CD4-positive, alpha-beta T cell (primary cell): ENCODE measurements at regions not wholly inside any gene's neighbourhood (a gene's known extent, or its start where the extent isn't known, plus 50 kb on each side); places are given as distances from the start of the nearest gene placed in this dataset.

Source experiments
- ATAC-seq: fragments of 200-7000 bp; cut with Tn5 transposase; one replicate; pipeline ENCODE4 v1.10.0; 2022; ENCODE audit warnings: mild to moderate bottlenecking; ENCODE audit not compliant: poor library complexity
- CTCF ChIA-PET: fragments of 350-600 bp; sonication (Branson Sonifier 250); formaldehyde crosslinking; loops from one replicate; lab custom pipeline; 2021; ENCODE audit warnings: antibody characterized with exemption, inconsistent platforms; lab: Charles Lee
- POLR2A ChIA-PET: fragments of 350-600 bp; sonication (Branson Sonifier 250); formaldehyde crosslinking; loops from one replicate; lab custom pipeline; 2021; ENCODE audit warnings: antibody characterized with exemption, inconsistent platforms; lab: Charles Lee
- DNase-seq, 14 experiments: peaks; one replicate each; pipeline ENCODE4 v3.0.0-alpha.2; 2013 to 2020; ENCODE audit warnings: mixed read lengths in 2 of 14
- H3K27ac ChIP-seq, 2 donors: one replicate each; pipeline versions ENCODE4 v1.5.1 to v1.7.0; 2013; ENCODE audit warnings: low read length in 2 of 2, low read depth in 1 of 2, mild to moderate bottlenecking in 1 of 2
- H3K27me3 ChIP-seq, 2 experiments: 1 replicate in 1 of 2; 2 replicates in 1 of 2; pipeline versions ENCODE4 v1.6.1 to v1.7.0; 2013; ENCODE audit warnings: low read length in 2 of 2, control low read depth in 1 of 2, mild to moderate bottlenecking in 1 of 2, moderate library complexity in 1 of 2; ENCODE audit not compliant: insufficient read depth in 2 of 2, control insufficient read depth in 1 of 2
- H3K36me3 ChIP-seq: one replicate; pipeline ENCODE4 v1.6.1; 2013; ENCODE audit warnings: low read length, control low read depth; ENCODE audit not compliant: insufficient read depth
- H3K4me1 ChIP-seq: one replicate; pipeline ENCODE4 v1.6.1; 2013; ENCODE audit warnings: low read length, control low read depth; ENCODE audit not compliant: insufficient read depth
- H3K4me3 ChIP-seq: one replicate; pipeline ENCODE4 v1.5.1; 2013; ENCODE audit warnings: mild to moderate bottlenecking, low read length, moderate library complexity
- H3K9me3 ChIP-seq, 2 experiments: 1 replicate in 1 of 2; 2 replicates in 1 of 2; pipeline versions ENCODE4 v1.6.1 to v1.7.0; 2013; ENCODE audit warnings: low read length in 2 of 2, mild to moderate bottlenecking in 2 of 2, control low read depth in 1 of 2, moderate library complexity in 1 of 2; ENCODE audit not compliant: control insufficient read depth in 1 of 2, insufficient read depth in 1 of 2
- H3K27ac Mint-ChIP-seq: one replicate; pipeline ENCODE4 v1.8.0; 2020; ENCODE audit warnings: mixed read lengths
- H3K27me3 Mint-ChIP-seq: one replicate; pipeline ENCODE4 v1.8.0; 2021; ENCODE audit warnings: mixed read lengths
- H3K36me3 Mint-ChIP-seq: one replicate; pipeline ENCODE4 v1.8.0; 2021; ENCODE audit warnings: low read depth, mixed read lengths
- H3K4me1 Mint-ChIP-seq: one replicate; pipeline ENCODE4 v1.8.0; 2021; ENCODE audit warnings: low read depth, mixed read lengths
- H3K4me3 Mint-ChIP-seq: one replicate; pipeline ENCODE4 v1.8.0; 2020; ENCODE audit warnings: mild to moderate bottlenecking, mixed read lengths
- H3K9me3 Mint-ChIP-seq: one replicate; pipeline ENCODE4 v1.8.0; 2020; ENCODE audit warnings: mixed read lengths
- intact Hi-C, 2 experiments: fragments of 100-400 bp; cut with DNase I in 1 of 2; cut with micrococcal nuclease in 1 of 2; formaldehyde crosslinking; loops; one replicate each; pipeline versions ENCODE4 v1.15.1 to v1.9.0; 2023 to 2025; cut with DNase I, micrococcal nuclease
- TF ChIP-seq, protein P1 (sequence below): fragments of 200-600 bp; IDR thresholded peaks from one replicate; pipeline ENCODE4 v1.8.0; 2022; ENCODE audit warnings: antibody characterized with exemption, mild to moderate bottlenecking

DNA sequence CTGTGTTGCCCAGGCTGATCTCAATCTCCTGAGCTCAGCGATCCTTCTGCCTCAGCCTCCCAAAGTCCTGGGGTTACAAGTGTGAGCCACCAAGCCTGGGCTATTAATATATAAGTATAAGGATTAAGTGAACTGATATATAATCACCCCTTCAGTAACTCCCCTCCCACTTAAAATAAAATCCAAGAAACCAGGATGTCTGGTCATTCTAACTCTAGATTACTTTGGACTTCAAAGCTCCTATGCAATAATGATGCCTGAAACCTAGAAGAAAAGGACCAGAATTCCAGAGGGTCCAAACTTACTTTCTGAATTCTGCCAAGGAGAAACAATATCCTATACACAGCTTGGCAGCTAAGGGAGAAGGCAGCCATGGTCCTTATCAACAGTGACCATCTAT lies 206.8 kb upstream of the ZNF217 start:
- H3K4me1 ChIP-seq = no peaks in the 10 kb centered on the region
- no peaks in the 10 kb centered on the region for H3K9me3 ChIP-seq
- Mint-ChIP-seq H3K27me3 (no peaks in the 10 kb centered on the region), H3K4me1 (no peaks in the 10 kb centered on the region), H3K36me3 (no peaks in the 10 kb centered on the region), H3K9me3 (no peaks in the 10 kb centered on the region), H3K4me3 (no peak overlapping the region), H3K27ac (no peak overlapping the region)
- H3K27me3 ChIP-seq = no peaks in the 10 kb centered on the region
- ChIA-PET CTCF (no interaction called here), POLR2A (no interaction called here)
- ATAC-seq (no peak), DNase-seq (no peak)
- TF ChIP-seq, protein P1, sequence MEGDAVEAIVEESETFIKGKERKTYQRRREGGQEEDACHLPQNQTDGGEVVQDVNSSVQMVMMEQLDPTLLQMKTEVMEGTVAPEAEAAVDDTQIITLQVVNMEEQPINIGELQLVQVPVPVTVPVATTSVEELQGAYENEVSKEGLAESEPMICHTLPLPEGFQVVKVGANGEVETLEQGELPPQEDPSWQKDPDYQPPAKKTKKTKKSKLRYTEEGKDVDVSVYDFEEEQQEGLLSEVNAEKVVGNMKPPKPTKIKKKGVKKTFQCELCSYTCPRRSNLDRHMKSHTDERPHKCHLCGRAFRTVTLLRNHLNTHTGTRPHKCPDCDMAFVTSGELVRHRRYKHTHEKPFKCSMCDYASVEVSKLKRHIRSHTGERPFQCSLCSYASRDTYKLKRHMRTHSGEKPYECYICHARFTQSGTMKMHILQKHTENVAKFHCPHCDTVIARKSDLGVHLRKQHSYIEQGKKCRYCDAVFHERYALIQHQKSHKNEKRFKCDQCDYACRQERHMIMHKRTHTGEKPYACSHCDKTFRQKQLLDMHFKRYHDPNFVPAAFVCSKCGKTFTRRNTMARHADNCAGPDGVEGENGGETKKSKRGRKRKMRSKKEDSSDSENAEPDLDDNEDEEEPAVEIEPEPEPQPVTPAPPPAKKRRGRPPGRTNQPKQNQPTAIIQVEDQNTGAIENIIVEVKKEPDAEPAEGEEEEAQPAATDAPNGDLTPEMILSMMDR = no peak
- H3K27ac ChIP-seq = no peak overlapping the region
- H3K4me3 ChIP-seq = no peak overlapping the region
- no peaks in the 10 kb centered on the region for H3K36me3 ChIP-seq
- intact Hi-C loops = no loop called here

DNA sequence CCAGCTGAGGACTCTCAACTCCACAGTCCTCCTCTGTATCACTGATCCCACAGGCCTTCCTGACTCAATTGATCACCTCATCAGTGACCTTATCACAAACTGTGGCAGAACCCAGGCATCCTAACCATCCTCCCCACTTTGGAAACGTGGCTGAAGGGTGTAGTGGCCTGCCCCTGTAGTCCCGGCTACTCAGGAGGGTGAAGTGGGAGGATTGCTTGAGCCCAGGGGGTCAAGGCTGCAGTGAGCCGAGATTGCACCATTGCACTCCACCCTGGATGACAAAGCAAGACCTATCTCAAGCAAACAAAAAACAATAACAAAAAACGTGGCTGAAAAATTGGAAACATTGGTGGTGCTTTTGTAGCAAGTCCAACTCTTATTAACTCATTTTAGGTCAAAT lies 203.4 kb upstream of the ZNF217 start:
- Mint-ChIP-seq H3K27me3 (no peaks in the 10 kb centered on the region), H3K4me3 (no peak overlapping the region), H3K27ac (no peak overlapping the region), H3K36me3 (no peaks in the 10 kb centered on the region), H3K4me1 (no peaks in the 10 kb centered on the region), H3K9me3 (no peaks in the 10 kb centered on the region)
- Histone ChIP-seq H3K27ac (no peak overlapping the region), H3K4me1 (no peaks in the 10 kb centered on the region), H3K4me3 (no peak overlapping the region), H3K36me3 (no peaks in the 10 kb centered on the region), H3K27me3 (no peaks in the 10 kb centered on the region), H3K9me3 (no peaks in the 10 kb centered on the region)
- CTCF ChIA-PET = no interaction called here
- TF ChIP-seq, protein P1 = no peak
- POLR2A ChIA-PET = no interaction called here
- no peak for ATAC-seq
- no peak for DNase-seq
- intact Hi-C loops = no loop called here

DNA sequence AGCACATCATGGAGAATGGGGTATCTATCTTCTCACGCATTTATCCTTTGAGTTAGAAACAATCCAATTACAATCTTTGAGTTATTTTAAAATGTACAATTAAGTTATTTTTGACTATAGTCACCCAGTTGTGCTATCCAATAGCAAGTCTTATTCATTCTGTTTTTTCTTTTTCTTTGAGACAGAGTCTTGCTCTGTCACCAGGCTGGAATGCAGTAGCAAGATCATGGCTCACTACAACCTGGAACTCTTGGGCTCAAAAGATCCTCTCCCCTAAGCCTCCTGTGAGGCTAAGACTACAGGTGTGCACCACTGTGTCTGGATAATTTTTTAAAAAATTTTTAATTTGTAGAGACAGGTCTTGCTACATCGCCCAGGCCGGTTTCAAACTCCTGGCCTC lies 201.5 kb upstream of the ZNF217 start:
- no peak overlapping the region for H3K27ac Mint-ChIP-seq
- intact Hi-C loops = no loop called here
- CTCF ChIA-PET = no interaction called here

More for the DNA sequence above, 201.5 kb upstream of the ZNF217 start:
- DNase-seq (no peak), ATAC-seq (no peak)
- POLR2A ChIA-PET = interaction anchor here (0.7 kb wide), 1 partner anchor 1385 kb away, joined by 3 read pairs; no protein-coding TSS in a partner anchor
- H3K4me1 ChIP-seq = no peaks in the 10 kb centered on the region
- TF ChIP-seq, protein P1 = no peak
- H3K27me3 ChIP-seq = no peaks in the 10 kb centered on the region
- Mint-ChIP-seq H3K4me1 (no peaks in the 10 kb centered on the region), H3K27me3 (no peaks in the 10 kb centered on the region), H3K4me3 (no peak overlapping the region), H3K9me3 (no peaks in the 10 kb centered on the region), H3K36me3 (no peaks in the 10 kb centered on the region)
- no peaks in the 10 kb centered on the region for H3K36me3 ChIP-seq
- H3K9me3 ChIP-seq = no peaks in the 10 kb centered on the region
- H3K27ac ChIP-seq = no peak overlapping the region
- H3K4me3 ChIP-seq = no peak overlapping the region
